ENCODE measurements at regions not wholly inside any gene's neighbourhood (a gene's known extent, or its start where the extent isn't known, plus 50 kb on each side); places are given as distances from the start of the nearest gene placed in this dataset.

DNA sequence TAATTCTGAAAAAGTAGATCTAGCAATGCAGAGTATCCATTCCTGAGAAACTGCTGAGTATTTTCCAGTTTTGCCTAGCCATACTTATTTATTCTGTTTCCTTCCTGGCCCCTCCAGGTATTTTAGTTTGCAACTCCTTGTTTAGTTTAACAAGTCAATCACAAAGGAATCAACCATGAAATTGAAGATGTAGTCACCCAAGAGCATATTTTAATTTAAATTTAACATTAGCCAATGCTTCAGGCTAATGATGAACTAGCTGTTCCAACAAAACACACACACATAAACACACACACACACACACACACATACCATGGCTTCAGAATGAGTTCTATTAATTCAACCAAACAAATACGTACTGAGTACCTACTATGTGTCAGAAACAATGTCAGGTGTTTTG, 332.8 kb upstream of the ERCC4 start:
- H3K9me3 ChIP-seq, result no peaks in the 10 kb centered on the region
- H3K27ac ChIP-seq, result no peak overlapping the region
- no peak for TF ChIP-seq EP300 (IDR thresholded peaks at IDR 0.05)
- TF ChIP-seq, protein P1, sequence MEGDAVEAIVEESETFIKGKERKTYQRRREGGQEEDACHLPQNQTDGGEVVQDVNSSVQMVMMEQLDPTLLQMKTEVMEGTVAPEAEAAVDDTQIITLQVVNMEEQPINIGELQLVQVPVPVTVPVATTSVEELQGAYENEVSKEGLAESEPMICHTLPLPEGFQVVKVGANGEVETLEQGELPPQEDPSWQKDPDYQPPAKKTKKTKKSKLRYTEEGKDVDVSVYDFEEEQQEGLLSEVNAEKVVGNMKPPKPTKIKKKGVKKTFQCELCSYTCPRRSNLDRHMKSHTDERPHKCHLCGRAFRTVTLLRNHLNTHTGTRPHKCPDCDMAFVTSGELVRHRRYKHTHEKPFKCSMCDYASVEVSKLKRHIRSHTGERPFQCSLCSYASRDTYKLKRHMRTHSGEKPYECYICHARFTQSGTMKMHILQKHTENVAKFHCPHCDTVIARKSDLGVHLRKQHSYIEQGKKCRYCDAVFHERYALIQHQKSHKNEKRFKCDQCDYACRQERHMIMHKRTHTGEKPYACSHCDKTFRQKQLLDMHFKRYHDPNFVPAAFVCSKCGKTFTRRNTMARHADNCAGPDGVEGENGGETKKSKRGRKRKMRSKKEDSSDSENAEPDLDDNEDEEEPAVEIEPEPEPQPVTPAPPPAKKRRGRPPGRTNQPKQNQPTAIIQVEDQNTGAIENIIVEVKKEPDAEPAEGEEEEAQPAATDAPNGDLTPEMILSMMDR (IDR thresholded peaks at IDR 0.05), result no peak
- H3K27me3 ChIP-seq, result no peaks in the 10 kb centered on the region
- 32 to 68% (median 60%) methylated on average over 1 of the region's 1 CpG for WGBS, 5 donors
- no peak overlapping the region for H3K4me3 ChIP-seq
- H3K36me3 ChIP-seq, result no peaks in the 10 kb centered on the region
- intact Hi-C loops (cut with DNase I; ENCODE audit: low total_unique reads), result no loop called here
- no peaks in the 10 kb centered on the region for H3K4me1 ChIP-seq
- DNase-seq, result no peak

DNA sequence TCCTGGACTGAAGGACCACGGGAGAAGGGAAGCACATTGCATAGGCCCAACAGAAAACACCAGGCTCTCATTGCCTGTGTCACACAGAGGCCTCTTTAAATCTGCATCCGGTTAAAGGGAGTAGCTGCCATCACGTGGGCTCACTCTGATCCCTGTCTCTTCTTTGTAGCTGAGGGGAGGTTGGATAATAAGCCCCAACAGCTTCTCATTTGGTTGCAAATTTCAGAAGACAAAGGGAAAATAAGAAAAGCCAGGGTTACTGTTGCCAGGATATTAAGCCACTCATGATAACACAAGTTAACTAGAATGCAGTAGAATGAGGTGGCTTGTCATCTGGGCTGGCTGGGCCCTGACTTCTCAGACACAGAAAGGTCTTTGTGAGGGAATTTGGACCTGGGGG, 325.1 kb upstream of the ERCC4 start:
- Histone ChIP-seq H3K9me3 (peaks cover 0 to 7% (median 3%) of the 10 kb centered on the region in 4 donors), H3K27me3 (no peaks in the 10 kb centered on the region), H3K27ac (no peak overlapping the region), H3K36me3 (no peaks in the 10 kb centered on the region), H3K4me3 (no peak overlapping the region), H3K4me1 (no peaks in the 10 kb centered on the region)
- no peak for TF ChIP-seq POLR2A (IDR thresholded peaks at IDR 0.05)
- no peak for TF ChIP-seq EP300 (IDR thresholded peaks at IDR 0.05)
- TF ChIP-seq, protein P1 (IDR thresholded peaks at IDR 0.05), result no peak
- no peak for TF ChIP-seq POLR2AphosphoS5 (IDR thresholded peaks at IDR 0.05)
- WGBS, 5 donors, result 27 to 36% (median 33%) methylated on average over 3 of the region's 3 CpGs
- intact Hi-C loops (cut with DNase I; ENCODE audit: low total_unique reads), result no loop called here
- no peak for DNase-seq

DNA sequence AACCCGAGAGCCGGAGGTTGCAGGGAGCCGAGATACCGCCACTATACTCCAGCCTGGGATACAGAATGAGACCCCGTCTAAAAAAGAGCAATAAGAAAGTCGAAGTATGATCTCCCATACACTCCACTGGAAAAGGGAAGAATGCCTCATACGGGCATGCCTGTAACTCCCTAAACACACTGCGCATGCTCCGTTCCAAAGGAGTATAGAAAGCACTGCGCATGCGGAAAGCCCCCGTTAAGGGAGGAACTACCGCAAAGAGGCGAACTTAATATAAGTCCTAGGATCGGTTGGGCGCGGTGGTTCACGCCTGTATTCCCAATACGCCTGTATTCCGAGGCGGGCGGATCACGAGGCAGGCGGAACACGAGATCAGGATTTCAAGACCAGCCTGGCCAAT, 313.1 kb upstream of the ERCC4 start:
- H3K36me3 ChIP-seq, result no peaks in the 10 kb centered on the region
- 84 to 93% (median 86%) methylated on average over 25 of the region's 25 CpGs for WGBS, 5 donors
- H3K4me1 ChIP-seq, result no peaks in the 10 kb centered on the region
- no peaks in the 10 kb centered on the region for H3K27me3 ChIP-seq
- intact Hi-C loops (cut with DNase I; ENCODE audit: low total_unique reads), result no loop called here
- TF ChIP-seq, protein P1 (IDR thresholded peaks at IDR 0.05), result no peak
- no peak for TF ChIP-seq POLR2AphosphoS5 (IDR thresholded peaks at IDR 0.05)
- DNase-seq, result no peak
- H3K27ac ChIP-seq, result no peak overlapping the region
- H3K4me3 ChIP-seq, result no peak overlapping the region
- peaks cover 0 to 19% (median 7%) of the 10 kb centered on the region in 4 donors for H3K9me3 ChIP-seq

DNA sequence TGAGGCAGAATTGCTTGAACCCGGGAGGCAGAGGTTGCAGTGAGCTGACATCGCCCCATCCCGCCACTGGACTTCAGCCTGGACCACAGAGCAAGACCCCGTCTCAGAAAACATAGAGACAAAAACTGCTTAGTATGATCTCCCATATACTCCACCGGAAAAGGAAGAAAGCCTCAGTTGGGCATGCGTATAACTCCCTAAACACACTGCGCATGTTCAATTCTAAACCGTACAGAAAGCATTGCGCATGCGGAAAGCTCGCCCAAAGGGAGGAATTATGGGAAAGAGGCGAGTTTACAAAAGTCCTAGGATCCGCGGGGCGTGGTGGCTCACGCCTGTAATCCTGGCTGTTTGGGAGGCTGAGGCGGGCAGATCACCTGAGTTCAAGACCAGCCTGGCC, 312.7 kb upstream of the ERCC4 start:
- 86 to 96% (median 89%) methylated on average over 17 of the region's 17 CpGs for WGBS, 5 donors
- no peak overlapping the region for H3K4me3 ChIP-seq
- no peaks in the 10 kb centered on the region for H3K36me3 ChIP-seq
- no peak for DNase-seq
- intact Hi-C loops (cut with DNase I; ENCODE audit: low total_unique reads), result no loop called here
- TF ChIP-seq, protein P1 (IDR thresholded peaks at IDR 0.05), result no peak
- TF ChIP-seq POLR2A (IDR thresholded peaks at IDR 0.05), result no peak
- TF ChIP-seq POLR2AphosphoS5 (IDR thresholded peaks at IDR 0.05), result no peak
- no peak for TF ChIP-seq EP300 (IDR thresholded peaks at IDR 0.05)
- H3K9me3 ChIP-seq, result peaks cover 0 to 19% (median 7%) of the 10 kb centered on the region in 4 donors
- H3K27me3 ChIP-seq, result no peaks in the 10 kb centered on the region
- H3K4me1 ChIP-seq, result no peaks in the 10 kb centered on the region
- H3K27ac ChIP-seq, result no peak overlapping the region

Data from stomach (tissue), 8 donors.